IMR-90 (cell line): ENCODE measurements at regions not wholly inside any gene's neighbourhood (a gene's known extent, or its start where the extent isn't known, plus 50 kb on each side); places are given as distances from the start of the nearest gene placed in this dataset.
"Not testable (repeated sequence)": the region's sequence is repeated elsewhere in the genome, so short reads cannot be mapped to it uniquely, and the experiment has no call there.

ENCODE experiments used
- ATAC-seq: fragments of 200-7000 bp; cut with Tn5 transposase; 2 replicates; pipeline ENCODE4 v1.9.1; 2020; ENCODE audit warnings: low read depth, mild to moderate bottlenecking, moderate library complexity
- BruUV-seq: library from RNA; stranded (reverse); fragments of 400-500 nt; replicated peaks from 2 replicates; lab custom pipeline; 2021; lab: Mats Ljungman, UMichigan
- CTCF ChIA-PET: fragments of 300-600 bp; formaldehyde crosslinking; extraction: SDS; loops from one replicate; lab custom pipeline; 2021; ENCODE audit warnings: antibody characterized with exemption; lab: Yijun Ruan, JAX
- POLR2A ChIA-PET: fragments of 300-600 bp; sonication (Branson Sonifier 250); formaldehyde crosslinking; loops from one replicate; lab custom pipeline; 2022; ENCODE audit warnings: antibody characterized with exemption; ENCODE audit not compliant: unreplicated experiment; lab: Charles Lee
- DNase-seq: peaks from one replicate; pipeline ENCODE4 v3.0.0; 2013
- H2AFZ ChIP-seq: replicated peaks from 2 replicates; pipeline ENCODE3; 2013; ENCODE audit warnings: low read length, mild to moderate bottlenecking; ENCODE audit not compliant: poor library complexity
- H2AK5ac ChIP-seq: 2 replicates; pipeline ENCODE4 v1.6.1; 2013; ENCODE audit warnings: low read depth, low read length, inconsistent platforms
- H2AK9ac ChIP-seq: replicated peaks from 2 replicates; pipeline ENCODE3; 2013; ENCODE audit warnings: mild to moderate bottlenecking, low read depth, low read length, moderate library complexity; ENCODE audit not compliant: poor library complexity
- H2BK120ac ChIP-seq: 2 replicates; pipeline ENCODE4 v1.6.1; 2013; ENCODE audit warnings: low read depth, low read length, inconsistent platforms
- H2BK15ac ChIP-seq: 3 replicates; pipeline ENCODE4 v1.6.1; 2013; ENCODE audit warnings: low read depth, low read length, inconsistent platforms
- H2BK20ac ChIP-seq: 2 replicates; pipeline ENCODE4 v1.6.1; 2013; ENCODE audit warnings: low read depth, mild to moderate bottlenecking, inconsistent platforms, low read length, moderate library complexity
- H2BK5ac ChIP-seq: 2 replicates; pipeline ENCODE4 v1.6.1; 2013; ENCODE audit warnings: mild to moderate bottlenecking, low read depth, low read length, inconsistent platforms; ENCODE audit not compliant: poor library complexity, severe bottlenecking
- H3K14ac ChIP-seq: replicated peaks from 2 replicates; pipeline ENCODE4 v1.6.1; 2013; ENCODE audit warnings: low read depth, low read length, inconsistent platforms
- H3K18ac ChIP-seq: 2 replicates; pipeline ENCODE4 v1.6.1; 2013; ENCODE audit warnings: low read depth, low read length, control low read depth
- H3K23ac ChIP-seq: 2 replicates; pipeline ENCODE4 v1.6.1; 2013; ENCODE audit warnings: low read depth, low read length, inconsistent platforms
- H3K27ac ChIP-seq: 2 replicates; pipeline ENCODE4 v1.5.1; 2013; ENCODE audit warnings: mild to moderate bottlenecking, control low read depth, low read length; ENCODE audit not compliant: insufficient read depth
- H3K27me3 ChIP-seq: 2 replicates; pipeline ENCODE4 v1.6.1; 2013; ENCODE audit warnings: low read length; ENCODE audit not compliant: control insufficient read depth, insufficient read depth
- H3K36me3 ChIP-seq: 2 replicates; pipeline ENCODE4 v1.6.1; 2013; ENCODE audit warnings: low read length, mixed read lengths; ENCODE audit not compliant: control insufficient read depth, insufficient read depth
- H3K4ac ChIP-seq: 2 replicates; pipeline ENCODE4 v1.6.1; 2013; ENCODE audit warnings: low read depth, low read length, inconsistent platforms
- H3K4me1 ChIP-seq: 2 replicates; pipeline ENCODE4 v1.6.1; 2013; ENCODE audit warnings: low read length, mixed read lengths; ENCODE audit not compliant: control insufficient read depth, insufficient read depth
- H3K4me2 ChIP-seq: 2 replicates; pipeline ENCODE4 v1.6.1; 2013; ENCODE audit warnings: low read depth, mild to moderate bottlenecking, control low read depth, low read length, moderate library complexity
- H3K4me3 ChIP-seq: 2 replicates; pipeline ENCODE4 v1.5.1; 2013; ENCODE audit warnings: low read depth, mild to moderate bottlenecking, control low read depth, low read length, moderate library complexity; ENCODE audit not compliant: insufficient read depth
- H3K56ac ChIP-seq: 2 replicates; pipeline ENCODE4 v1.6.1; 2013; ENCODE audit warnings: low read length, inconsistent platforms; ENCODE audit not compliant: insufficient read depth; ENCODE audit errors: extremely low read depth
- H3K79me1 ChIP-seq, 2 experiments: 2 replicates each; pipeline ENCODE4 v1.6.1; 2013; ENCODE audit warnings: low read length in 2 of 2, inconsistent platforms in 1 of 2, low read depth in 1 of 2
- H3K9ac ChIP-seq: 2 replicates; pipeline ENCODE4 v1.6.1; 2013; ENCODE audit warnings: low read depth, low read length, control low read depth
- H3K9me1 ChIP-seq: 2 replicates; pipeline ENCODE4 v1.6.1; 2013; ENCODE audit warnings: low read length, inconsistent platforms; ENCODE audit not compliant: insufficient read depth
- H3K9me3 ChIP-seq: 2 replicates; pipeline ENCODE4 v1.6.1; 2013; ENCODE audit warnings: low read length; ENCODE audit not compliant: control insufficient read depth, insufficient read depth
- H4K20me1 ChIP-seq: 2 replicates; pipeline ENCODE4 v1.6.1; 2013; ENCODE audit warnings: low read length, inconsistent platforms; ENCODE audit not compliant: insufficient read depth
- H4K5ac ChIP-seq: 2 replicates; pipeline ENCODE4 v1.6.1; 2013; ENCODE audit warnings: mild to moderate bottlenecking, low read depth, low read length, control low read depth
- H4K8ac ChIP-seq, 2 experiments: 2 replicates each; pipeline ENCODE4 v1.6.1; 2013; ENCODE audit warnings: low read depth in 2 of 2, low read length in 2 of 2, control low read depth in 1 of 2, inconsistent platforms in 1 of 2
- H4K91ac ChIP-seq: 2 replicates; pipeline ENCODE4 v1.6.1; 2013; ENCODE audit warnings: low read depth, low read length, inconsistent platforms; ENCODE audit not compliant: insufficient read depth
- CEBPB ChIP-seq: IDR thresholded peaks from 2 replicates; pipeline ENCODE4 v1.6.1; 2012; ENCODE audit warnings: low read depth, low read length, improper control_type of control experiment
- WGBS, 2 experiments: methylation state at CpG; one replicate each; pipeline versions ENCODE4 v1.1.5 to v1.1.7; 2013; ENCODE audit warnings: missing lambda C conversion rate in 2 of 2; ENCODE audit not compliant: insufficient read length in 1 of 2; ENCODE audit errors: extremely low coverage in 2 of 2; 5-methylcytosine and 5-hydroxymethylcytosine counted together
- dilution Hi-C: fragments of 300-500 bp; cut with HindIII; formaldehyde crosslinking; loops from one replicate; pipeline ENCODE4 v1.14.3; 2018; ENCODE audit warnings: low sequenced_read_pairs; ENCODE audit not compliant: unreplicated experiment
- in situ Hi-C: fragments of 300-500 bp; cut with MboI; formaldehyde crosslinking; loops from 3 replicates; pipeline ENCODE4 v1.14.3; 2019; ENCODE audit warnings: low sequenced_read_pairs, inconsistent platforms, mixed read lengths
- intact Hi-C: fragments of 100-400 bp; cut with micrococcal nuclease; formaldehyde crosslinking; loops from 2 replicates; pipeline ENCODE4 v1.10.0; 2022

DNA sequence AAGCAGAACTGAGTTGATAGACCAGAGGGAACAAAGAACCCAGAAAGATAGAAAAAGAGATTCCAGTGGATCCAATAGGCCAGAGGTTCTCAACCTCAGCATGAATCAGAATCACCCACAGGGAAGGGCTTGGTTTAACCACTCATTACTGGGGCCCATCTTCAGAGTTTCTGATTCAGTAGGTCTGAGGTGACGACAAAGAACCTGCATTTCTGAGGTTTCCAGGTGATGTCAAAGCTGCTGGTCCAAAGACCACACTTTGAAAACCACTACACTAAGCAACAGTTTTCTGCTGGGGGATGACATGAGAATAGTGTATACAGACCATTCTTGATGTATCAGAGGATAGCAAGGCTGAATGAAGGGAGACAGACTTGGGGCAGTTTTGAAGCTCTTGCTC is 81.5 kb upstream of the FOXN2 start:
- H3K36me3 ChIP-seq, result no peaks in the 10 kb centered on the region
- ChIA-PET CTCF (no interaction called here), POLR2A (no interaction called here)
- H2AK5ac ChIP-seq, result no peak overlapping the region
- H3K9me3 ChIP-seq, result no peaks in the 10 kb centered on the region
- ATAC-seq, result no peak
- no peak overlapping the region for H3K23ac ChIP-seq
- TF ChIP-seq CEBPB, result no peak
- no peak overlapping the region for H4K8ac ChIP-seq
- H4K5ac ChIP-seq, result no peak overlapping the region
- H3K27ac ChIP-seq, result no peak overlapping the region
- no peaks in the 10 kb centered on the region for H3K4me1 ChIP-seq
- no peaks in the 10 kb centered on the region for H3K79me1 ChIP-seq
- H3K4me2 ChIP-seq, result no peak overlapping the region
- intact Hi-C loops, result no loop called here
- no peak for DNase-seq
- no peaks in the 10 kb centered on the region for H4K20me1 ChIP-seq
- no peak overlapping the region for H2AK9ac ChIP-seq
- H3K18ac ChIP-seq, result no peak overlapping the region
- H3K14ac ChIP-seq, result no peak overlapping the region
- H3K9ac ChIP-seq, result no peak overlapping the region
- no CpG with 5 or more reads among the region's 1 CpG for WGBS, 2 experiments
- no peak overlapping the region for H2BK5ac ChIP-seq
- no peak overlapping the region for H3K4me3 ChIP-seq
- no TSS peak for BruUV-seq
- no peak overlapping the region for H3K56ac ChIP-seq
- H3K9me1 ChIP-seq, result no peaks in the 10 kb centered on the region
- H4K91ac ChIP-seq, result no peak overlapping the region
- H2BK15ac ChIP-seq, result no peak overlapping the region
- in situ Hi-C loops, result no loop called here
- no peak overlapping the region for H2BK120ac ChIP-seq
- H2BK20ac ChIP-seq, result no peak overlapping the region
- no peak overlapping the region for H3K4ac ChIP-seq
- H3K27me3 ChIP-seq, result no peaks in the 10 kb centered on the region
- no peak overlapping the region for H2AFZ ChIP-seq
- dilution Hi-C loops, result no loop called here

GRCh38 chr2:48233824-48234223 is 80.7 kb upstream of the FOXN2 start:
- in situ Hi-C loops, H2AK9ac ChIP-seq, H3K4ac ChIP-seq, H3K9me1 ChIP-seq, H3K4me2 ChIP-seq, H3K9ac ChIP-seq, POLR2A ChIA-PET, H3K18ac ChIP-seq, H4K5ac ChIP-seq, H4K20me1 ChIP-seq, H3K27me3 ChIP-seq, H3K27ac ChIP-seq, H3K4me1 ChIP-seq, H4K91ac ChIP-seq, ATAC-seq, intact Hi-C loops, H3K56ac ChIP-seq, H2BK20ac ChIP-seq, DNase-seq, BruUV-seq, dilution Hi-C loops, H4K8ac ChIP-seq, H2BK5ac ChIP-seq, CTCF ChIA-PET, H3K23ac ChIP-seq, H3K4me3 ChIP-seq, H2AFZ ChIP-seq, H3K14ac ChIP-seq, H3K79me1 ChIP-seq, H2BK120ac ChIP-seq, H2BK15ac ChIP-seq, H2AK5ac ChIP-seq, H3K9me3 ChIP-seq, H3K36me3 ChIP-seq: not testable (repeated sequence)
- WGBS, 2 experiments, result no CpG with 5 or more reads among the region's 5 CpGs
